ENCODE measurements at regions not wholly inside any gene's neighbourhood (a gene's known extent, or its start where the extent isn't known, plus 50 kb on each side); places are given as distances from the start of the nearest gene placed in this dataset.
"Not testable (repeated sequence)": the region's sequence is repeated elsewhere in the genome, so short reads cannot be mapped to it uniquely, and the experiment has no call there.

DNA sequence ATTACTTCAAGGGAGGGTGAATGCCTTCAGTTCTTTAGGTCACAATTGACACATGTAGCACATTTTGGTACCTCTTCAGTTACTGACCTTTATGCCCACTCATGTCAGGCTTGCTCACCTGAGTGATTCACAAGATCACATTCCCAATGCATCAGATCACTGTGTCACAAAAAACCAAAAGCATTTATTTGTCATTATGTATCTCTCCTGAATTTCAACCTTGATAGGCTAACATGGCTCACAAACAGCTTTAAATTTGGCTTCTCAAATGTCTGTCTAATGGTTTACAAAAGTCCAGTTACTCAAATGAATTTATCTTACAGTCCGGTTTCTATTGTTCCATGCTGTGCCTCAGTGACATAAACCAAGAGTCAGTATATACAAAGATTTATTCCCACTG, 141.4 kb downstream of the PPIAL4G start:
- H4K20me1 ChIP-seq (ENCODE audit: insufficient read depth, low read length); H3K27ac ChIP-seq (ENCODE audit: insufficient read depth, low read length); H4K5ac ChIP-seq (ENCODE audit: low read depth, low read length); in situ Hi-C loops (cut with MboI; ENCODE audit: low sequenced_read_pairs); H2BK120ac ChIP-seq (ENCODE audit: low read depth, low read length); POLR2A ChIA-PET (ENCODE audit: unreplicated experiment); H3K36me3 ChIP-seq (ENCODE audit: control insufficient read depth, insufficient read depth, low read length); H3K18ac ChIP-seq (ENCODE audit: low read depth, low read length); H3K23ac ChIP-seq (ENCODE audit: low read depth, low read length); CTCF ChIA-PET; H2BK5ac ChIP-seq (ENCODE audit: low read depth, low read length, poor library complexity, severe bottlenecking); H3K79me1 ChIP-seq (ENCODE audit: low read depth in 1 of 2, low read length in 2 of 2); dilution Hi-C loops (cut with HindIII; ENCODE audit: low sequenced_read_pairs, unreplicated experiment); H2BK15ac ChIP-seq (ENCODE audit: low read depth, low read length); H3K4me2 ChIP-seq (ENCODE audit: low read depth, low read length); H4K8ac ChIP-seq (ENCODE audit: low read depth in 2 of 2, low read length in 2 of 2); H3K56ac ChIP-seq (ENCODE audit: extremely low read depth, insufficient read depth, low read length); H3K4ac ChIP-seq (ENCODE audit: low read depth, low read length); H3K9ac ChIP-seq (ENCODE audit: low read depth, low read length); intact Hi-C loops (cut with micrococcal nuclease); H2AK9ac ChIP-seq (replicated peaks; ENCODE audit: low read depth, low read length, poor library complexity); BruUV-seq (replicated peaks); H3K4me1 ChIP-seq (ENCODE audit: control insufficient read depth, insufficient read depth, low read length); H3K9me3 ChIP-seq (ENCODE audit: control insufficient read depth, insufficient read depth, low read length); H2BK20ac ChIP-seq (ENCODE audit: low read depth, low read length); H4K91ac ChIP-seq (ENCODE audit: insufficient read depth, low read depth, low read length); ATAC-seq (ENCODE audit: low read depth); H3K9me1 ChIP-seq (ENCODE audit: insufficient read depth, low read length); H3K14ac ChIP-seq (replicated peaks; ENCODE audit: low read depth, low read length); H2AFZ ChIP-seq (replicated peaks; ENCODE audit: low read length, poor library complexity); H3K27me3 ChIP-seq (ENCODE audit: control insufficient read depth, insufficient read depth, low read length); H3K4me3 ChIP-seq (ENCODE audit: insufficient read depth, low read depth, low read length); DNase-seq; H2AK5ac ChIP-seq (ENCODE audit: low read depth, low read length): not testable (repeated sequence)
- WGBS, 2 experiments (ENCODE audit: extremely low coverage in 2 of 2, insufficient read length in 1 of 2): no CpG with 5 or more reads among the region's 1 CpG

- DNase-seq; H2BK20ac ChIP-seq (ENCODE audit: low read depth, low read length); H2AFZ ChIP-seq (replicated peaks; ENCODE audit: low read length, poor library complexity); H4K91ac ChIP-seq (ENCODE audit: insufficient read depth, low read depth, low read length); dilution Hi-C loops (cut with HindIII; ENCODE audit: low sequenced_read_pairs, unreplicated experiment); POLR2A ChIA-PET (ENCODE audit: unreplicated experiment); H3K18ac ChIP-seq (ENCODE audit: low read depth, low read length); H3K4me1 ChIP-seq (ENCODE audit: control insufficient read depth, insufficient read depth, low read length); H3K14ac ChIP-seq (replicated peaks; ENCODE audit: low read depth, low read length); H3K27me3 ChIP-seq (ENCODE audit: control insufficient read depth, insufficient read depth, low read length); H3K56ac ChIP-seq (ENCODE audit: extremely low read depth, insufficient read depth, low read length); H2BK5ac ChIP-seq (ENCODE audit: low read depth, low read length, poor library complexity, severe bottlenecking); ATAC-seq (ENCODE audit: low read depth); H2AK5ac ChIP-seq (ENCODE audit: low read depth, low read length); H4K8ac ChIP-seq (ENCODE audit: low read depth in 2 of 2, low read length in 2 of 2); BruUV-seq (replicated peaks); H3K9me3 ChIP-seq (ENCODE audit: control insufficient read depth, insufficient read depth, low read length); H3K9ac ChIP-seq (ENCODE audit: low read depth, low read length); H2BK15ac ChIP-seq (ENCODE audit: low read depth, low read length); H4K20me1 ChIP-seq (ENCODE audit: insufficient read depth, low read length); H3K4ac ChIP-seq (ENCODE audit: low read depth, low read length); H3K9me1 ChIP-seq (ENCODE audit: insufficient read depth, low read length); H2BK120ac ChIP-seq (ENCODE audit: low read depth, low read length); H3K36me3 ChIP-seq (ENCODE audit: control insufficient read depth, insufficient read depth, low read length); H3K79me1 ChIP-seq (ENCODE audit: low read depth in 1 of 2, low read length in 2 of 2); H2AK9ac ChIP-seq (replicated peaks; ENCODE audit: low read depth, low read length, poor library complexity); H3K4me2 ChIP-seq (ENCODE audit: low read depth, low read length); H3K27ac ChIP-seq (ENCODE audit: insufficient read depth, low read length); H4K5ac ChIP-seq (ENCODE audit: low read depth, low read length); intact Hi-C loops (cut with micrococcal nuclease); H3K4me3 ChIP-seq (ENCODE audit: insufficient read depth, low read depth, low read length); H3K23ac ChIP-seq (ENCODE audit: low read depth, low read length); in situ Hi-C loops (cut with MboI; ENCODE audit: low sequenced_read_pairs): not testable (repeated sequence)
- CTCF ChIA-PET: interaction anchor here (0.8 kb wide), 1 partner anchor 9 kb away, joined by 3 read pairs; no protein-coding TSS in a partner anchor
- 50% methylated on average over 1 of the region's 5 CpGs; no CpG with 5 or more reads in 1 of the 2 experiments for WGBS, 2 experiments (ENCODE audit: extremely low coverage in 2 of 2, insufficient read length in 1 of 2)
These were observed 146.8 kb downstream of the PPIAL4G start for GRCh38 chr1:148336121-148336918.

Measured in IMR-90 (cell line).